ENCODE measurements at regions not wholly inside any gene's neighbourhood (a gene's known extent, or its start where the extent isn't known, plus 50 kb on each side); places are given as distances from the start of the nearest gene placed in this dataset.

GRCh38 chr6:41469156-41470028, 76.8 kb upstream of the FOXP4 start:
- DNase-seq (ENCODE audit: low read depth) = no peak
- TF ChIP-seq CTCF (IDR thresholded peaks at IDR 0.05; ENCODE audit: insufficient read depth, low read depth, low read length) = no peak
- H3K4me3 ChIP-seq (ENCODE audit: low read depth, low read length) = no peak overlapping the region

GRCh38 chr6:41470029-41470330, 76.2 kb upstream of the FOXP4 start:
- H3K4me3 ChIP-seq (ENCODE audit: low read depth, low read length) = no peak overlapping the region
- TF ChIP-seq CTCF (IDR thresholded peaks at IDR 0.05; ENCODE audit: insufficient read depth, low read depth, low read length) = no peak
- no peak for DNase-seq (ENCODE audit: low read depth)

DNA sequence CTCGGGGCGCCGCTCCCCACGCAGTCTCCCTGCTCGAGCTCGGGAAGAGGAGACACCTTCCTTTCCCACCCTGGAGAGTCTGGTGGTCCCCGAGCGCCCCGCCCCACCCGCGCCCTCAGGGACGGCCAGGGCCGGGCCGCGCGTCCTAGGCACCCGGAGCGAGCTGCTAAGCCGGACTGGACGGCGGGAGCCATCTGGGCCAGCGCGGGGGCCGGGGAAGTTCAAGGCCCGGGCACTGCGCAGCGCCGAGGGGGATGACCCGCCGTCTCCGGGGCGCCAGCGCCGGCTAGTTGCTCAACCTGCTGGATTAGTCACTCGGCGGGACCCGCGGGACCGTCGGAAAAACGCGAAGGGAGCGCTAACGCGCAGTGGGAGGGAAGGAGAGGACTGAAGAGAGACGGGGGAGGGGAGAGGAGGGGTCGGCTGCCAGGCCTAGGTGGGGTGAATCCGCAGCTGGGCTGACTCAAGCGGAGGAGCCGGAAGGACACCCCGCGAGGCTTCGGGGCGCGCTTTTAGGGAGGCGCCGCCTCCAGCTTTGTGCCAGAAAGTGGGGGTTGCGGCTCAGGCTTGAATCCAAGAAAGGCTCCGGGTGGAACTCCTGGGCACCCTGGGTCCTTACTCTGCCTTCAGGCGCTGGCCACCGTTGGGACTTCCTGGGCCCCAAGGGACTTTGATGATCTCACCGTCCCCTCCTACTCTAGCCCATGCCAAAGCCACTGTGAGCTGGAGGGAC, 75.7 kb upstream of the FOXP4 start:
- peak; percentile 36 for DNase-seq (ENCODE audit: low read depth)
- no peak overlapping the region for H3K4me3 ChIP-seq (ENCODE audit: low read depth, low read length)
- TF ChIP-seq CTCF (IDR thresholded peaks at IDR 0.05; ENCODE audit: insufficient read depth, low read depth, low read length) = no peak

DNA sequence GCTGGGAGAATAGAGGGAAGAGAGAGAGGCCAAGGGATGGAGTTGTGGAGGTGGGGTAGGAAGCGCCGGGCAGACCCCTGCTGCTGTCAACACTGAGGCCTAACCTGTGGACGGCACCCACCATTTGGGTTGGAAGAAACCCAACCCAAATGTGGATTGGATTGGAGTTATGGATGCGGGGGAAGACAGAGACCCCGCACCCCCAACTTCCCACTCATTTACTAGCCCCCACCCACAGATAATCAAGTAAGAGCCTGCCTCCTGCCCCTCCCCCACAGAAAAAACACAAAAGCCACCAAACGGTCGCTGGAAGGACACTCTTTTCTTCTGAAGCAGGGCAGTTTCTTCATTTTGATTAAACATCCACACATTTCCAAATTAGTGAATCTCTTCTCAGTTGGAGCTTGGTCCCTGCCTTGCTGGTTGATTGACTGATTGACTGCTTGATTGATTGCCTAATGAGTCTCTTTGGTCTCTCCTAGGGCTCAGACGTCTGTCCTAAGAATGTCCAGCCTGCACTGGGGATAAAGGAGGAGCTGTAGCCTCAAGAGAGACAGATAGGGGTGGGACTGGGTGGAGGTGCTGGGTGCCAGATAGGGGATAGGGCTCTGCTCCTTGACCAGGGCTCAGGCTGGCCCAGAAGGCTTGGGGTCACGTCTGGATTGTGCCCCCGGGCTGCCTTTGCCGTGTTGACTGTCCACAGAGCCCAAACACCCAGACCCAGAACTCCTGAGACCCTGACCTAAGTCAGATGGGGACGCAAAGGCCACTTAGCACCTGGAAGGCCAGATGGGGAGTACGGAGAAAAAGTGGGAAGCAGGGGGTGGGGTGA, 74.9 kb upstream of the FOXP4 start:
- H3K4me3 ChIP-seq (ENCODE audit: low read depth, low read length) = no peak overlapping the region
- DNase-seq (ENCODE audit: low read depth) = no peak
- no peak for TF ChIP-seq CTCF (IDR thresholded peaks at IDR 0.05; ENCODE audit: insufficient read depth, low read depth, low read length)

- no peak for TF ChIP-seq CTCF (IDR thresholded peaks at IDR 0.05; ENCODE audit: insufficient read depth, low read depth, low read length)
These were observed 71.8 kb upstream of the FOXP4 start for GRCh38 chr6:41474213-41474933.

DNA sequence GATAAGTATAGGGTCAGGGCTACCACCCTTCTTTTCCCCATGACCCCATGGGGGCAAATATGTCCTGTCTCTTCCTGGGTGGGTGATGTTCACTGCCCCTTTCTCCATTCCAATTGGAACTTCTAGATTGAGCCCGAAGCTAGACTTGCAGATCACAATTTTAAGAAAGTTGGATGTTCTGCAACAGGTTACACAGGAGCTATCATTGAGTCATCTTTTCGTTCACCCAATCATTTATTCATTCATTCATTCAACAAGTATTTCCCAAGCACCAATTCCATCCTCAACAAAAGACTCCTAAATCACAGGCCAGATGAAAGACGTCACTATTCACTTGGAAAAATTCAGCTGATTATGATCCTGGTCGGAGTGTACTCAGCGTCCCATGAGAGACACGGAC, 71.0 kb upstream of the FOXP4 start:
- no peak for TF ChIP-seq CTCF (IDR thresholded peaks at IDR 0.05; ENCODE audit: insufficient read depth, low read depth, low read length)
- DNase-seq (ENCODE audit: low read depth) = no peak
- H3K4me3 ChIP-seq (ENCODE audit: low read depth, low read length) = no peak overlapping the region

More at GRCh38 chr6:41474213-41474933, 71.8 kb upstream of the FOXP4 start:
- no peak overlapping the region for H3K4me3 ChIP-seq (ENCODE audit: low read depth, low read length)
- no peak for DNase-seq (ENCODE audit: low read depth)
